GM21786 (cell line): ENCODE measurements at regions not wholly inside any gene's neighbourhood (a gene's known extent, or its start where the extent isn't known, plus 50 kb on each side); places are given as distances from the start of the nearest gene placed in this dataset.

Source experiments
- ATAC-seq: cut with Tn5 transposase; IDR thresholded peaks from one replicate; pipeline ENCODE4 v1.9.1; 2021; ENCODE audit not compliant: unreplicated experiment

GRCh38 chr12:78764913-78765312, 99.7 kb upstream of the SYT1 start:
- ATAC-seq = no peak

DNA sequence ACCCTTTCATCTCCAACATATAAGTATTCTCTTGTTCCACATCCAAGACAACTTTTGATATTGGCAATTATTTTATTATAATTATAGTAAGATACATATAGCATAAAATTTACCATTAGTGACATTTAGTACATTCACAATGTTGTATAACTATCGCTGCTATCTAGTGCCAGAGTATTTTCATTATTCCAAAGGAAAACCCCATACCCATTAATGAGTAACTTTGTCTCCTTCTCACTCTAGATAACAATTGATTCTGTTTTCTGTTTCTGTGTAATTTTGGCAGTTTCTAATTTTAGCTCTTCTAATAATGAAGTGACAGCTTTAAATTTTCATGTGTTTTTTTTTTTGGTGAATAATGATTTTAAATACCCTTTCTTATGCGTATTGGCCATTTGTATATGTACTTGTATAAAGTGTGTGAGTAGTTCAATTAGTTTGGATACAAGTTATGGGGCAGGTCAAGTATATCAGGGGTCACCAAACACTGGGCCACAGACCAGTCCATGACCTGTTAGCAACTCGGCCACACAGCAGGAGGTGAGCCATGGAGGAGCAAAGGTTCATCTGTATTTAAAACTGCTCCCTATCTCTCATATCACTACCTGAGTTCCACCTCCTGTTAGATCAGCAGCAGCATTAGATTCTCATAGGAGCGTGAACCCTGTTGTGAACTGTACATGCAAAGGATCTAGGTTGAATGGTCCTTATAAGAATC, 97.2 kb upstream of the SYT1 start:
- ATAC-seq = no peak

DNA sequence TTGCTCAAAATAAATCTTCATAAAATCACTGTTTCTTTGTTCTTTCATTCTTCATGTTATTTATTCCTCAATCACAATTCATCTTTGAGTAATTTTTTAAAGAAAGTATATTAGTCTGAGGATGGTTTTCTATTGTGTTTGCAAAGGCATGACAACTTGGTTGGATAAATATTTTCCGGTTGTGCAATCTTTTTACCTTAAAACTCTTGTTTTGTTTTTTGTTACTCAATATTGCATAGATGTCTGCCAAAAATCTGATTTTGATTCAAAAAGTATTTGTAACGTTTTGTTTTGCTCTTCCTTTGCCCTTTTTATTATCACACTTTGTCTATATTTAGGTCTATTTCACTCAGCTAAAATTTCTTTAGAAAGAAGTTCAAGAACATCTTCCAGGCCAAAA, 86.2 kb upstream of the SYT1 start:
- no peak for ATAC-seq

- ATAC-seq = no peak
Observed at GRCh38 chr12:78787576-78787975, 77.0 kb upstream of the SYT1 start.

GRCh38 chr12:78790148-78790547, 74.4 kb upstream of the SYT1 start:
- no peak for ATAC-seq

DNA sequence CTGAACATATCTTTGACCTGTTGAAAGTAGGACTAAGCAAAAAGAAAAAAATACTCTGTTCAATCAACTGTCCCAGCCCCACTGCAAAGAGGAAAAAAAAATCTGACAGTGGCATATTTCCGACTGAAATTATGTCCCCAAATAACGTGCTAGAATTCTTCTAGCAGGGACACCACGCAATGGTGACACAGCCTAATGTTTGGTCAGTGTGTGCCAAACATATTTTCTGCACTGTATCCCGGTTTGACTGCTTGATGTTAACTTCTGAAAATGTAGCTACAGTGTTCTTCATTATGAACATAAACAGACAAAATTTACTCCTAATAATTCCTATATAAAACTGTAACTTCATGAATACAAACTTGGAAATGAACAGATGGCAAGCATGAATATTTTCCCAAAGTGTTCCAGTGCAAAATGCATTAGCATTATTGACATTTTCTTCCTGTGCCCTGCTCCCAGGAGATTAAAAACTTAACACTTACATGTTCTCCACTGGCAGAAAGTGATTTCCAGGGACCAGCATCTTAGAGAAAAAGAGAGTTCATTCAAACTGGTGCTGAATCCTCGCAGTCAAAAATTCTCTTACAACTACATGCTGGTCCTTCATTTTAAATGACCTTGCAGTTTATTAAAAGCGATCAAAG, 72.4 kb upstream of the SYT1 start:
- ATAC-seq = no peak

- no peak for ATAC-seq
Observed at GRCh38 chr12:78793491-78793890, 71.1 kb upstream of the SYT1 start.

DNA sequence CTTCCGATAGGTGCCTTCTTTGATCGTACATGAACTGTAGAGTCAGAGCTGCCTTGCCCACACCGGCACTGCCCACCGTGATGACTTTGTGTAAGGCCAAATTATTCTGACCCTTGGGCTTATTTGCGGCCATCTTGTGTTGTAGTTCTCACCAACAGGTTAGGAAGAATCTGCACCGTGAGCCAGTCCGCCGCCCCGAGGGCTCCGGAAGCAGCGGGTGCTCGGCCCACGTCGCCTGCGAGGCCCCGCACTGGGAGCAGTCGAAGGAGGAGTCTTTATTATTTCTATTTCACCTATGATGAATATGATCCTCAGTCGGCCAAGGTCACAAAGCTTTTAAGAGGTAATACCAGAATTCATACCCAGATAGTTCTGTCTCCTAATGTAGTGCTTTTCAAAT, 70.6 kb upstream of the SYT1 start:
- ATAC-seq = no peak

DNA sequence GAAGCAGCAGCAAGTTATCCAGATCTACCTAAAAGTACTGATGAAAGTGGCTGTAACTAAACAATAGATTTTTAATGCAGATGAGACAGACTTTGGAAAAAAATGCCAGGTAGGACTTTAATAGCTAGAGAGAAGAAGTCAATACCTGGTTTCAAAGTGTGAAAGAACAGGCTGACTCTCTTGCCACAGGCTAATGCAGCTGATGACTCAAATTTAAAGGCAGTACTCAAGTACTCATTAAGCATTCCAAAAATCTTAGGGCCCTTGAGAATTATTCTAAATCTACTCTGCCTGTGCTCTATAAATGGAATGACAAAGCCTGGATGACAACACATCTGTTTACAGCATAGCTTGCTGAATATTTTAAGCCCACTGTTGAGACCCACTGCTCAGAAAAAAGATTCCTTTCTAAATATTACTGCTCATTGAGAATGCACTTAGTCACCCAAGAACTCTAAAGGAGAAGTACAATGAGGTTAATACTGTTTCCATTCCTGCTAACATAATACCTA, 68.6 kb upstream of the SYT1 start:
- no peak for ATAC-seq

DNA sequence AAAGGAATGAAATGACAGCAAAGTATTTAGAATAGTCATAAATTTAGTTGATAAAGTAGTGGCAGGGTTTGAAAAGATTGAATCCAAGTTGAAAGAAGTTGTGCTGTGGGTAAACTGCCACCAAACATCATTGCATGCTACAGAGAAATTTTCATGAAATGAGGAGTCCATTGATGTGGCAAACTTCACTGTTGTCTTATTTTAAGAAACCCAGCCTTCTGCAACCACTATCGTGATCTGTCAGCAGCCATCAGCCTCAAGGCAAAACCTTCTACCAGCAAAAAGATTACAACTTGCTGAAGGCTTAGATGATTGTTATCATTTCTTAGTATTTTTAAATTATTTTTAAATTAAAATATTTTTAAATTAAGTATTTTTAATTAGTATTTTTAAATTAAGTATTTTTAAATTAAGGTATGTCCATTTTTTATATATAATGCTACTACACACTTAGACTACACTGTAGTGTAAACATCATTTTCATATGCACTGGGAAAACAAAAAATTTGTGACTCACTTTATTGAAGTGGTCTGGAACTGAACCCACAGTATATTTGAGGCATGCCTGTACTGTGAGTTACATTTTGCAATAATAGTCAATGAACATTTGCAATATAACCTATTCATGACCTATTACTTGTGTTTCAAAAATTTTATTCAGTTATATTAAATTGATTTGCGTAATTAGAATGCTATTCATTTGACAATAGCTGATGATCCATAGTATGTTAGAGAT, 67.2 kb upstream of the SYT1 start:
- ATAC-seq = no peak

DNA sequence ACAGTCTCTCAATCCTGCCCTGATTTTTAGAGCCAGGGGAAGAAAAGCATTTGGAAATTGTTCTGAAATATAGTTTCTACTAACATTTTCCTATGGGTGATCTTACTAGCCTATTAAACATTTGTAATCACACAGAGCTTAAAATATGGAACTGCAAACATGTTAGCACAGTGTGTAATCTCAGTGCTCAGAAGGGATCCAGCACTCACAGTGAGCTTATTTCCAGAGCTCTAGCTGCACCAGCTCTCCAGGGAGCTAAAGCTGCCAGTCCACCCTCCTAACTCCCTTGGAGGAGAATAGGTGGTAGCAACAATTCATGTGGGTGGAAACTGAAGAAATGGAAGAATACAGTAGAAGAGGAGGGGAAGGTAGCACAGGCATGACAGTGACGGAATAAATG, 64.9 kb upstream of the SYT1 start:
- ATAC-seq = no peak

GRCh38 chr12:78802593-78802992, 62.0 kb upstream of the SYT1 start:
- ATAC-seq = no peak

DNA sequence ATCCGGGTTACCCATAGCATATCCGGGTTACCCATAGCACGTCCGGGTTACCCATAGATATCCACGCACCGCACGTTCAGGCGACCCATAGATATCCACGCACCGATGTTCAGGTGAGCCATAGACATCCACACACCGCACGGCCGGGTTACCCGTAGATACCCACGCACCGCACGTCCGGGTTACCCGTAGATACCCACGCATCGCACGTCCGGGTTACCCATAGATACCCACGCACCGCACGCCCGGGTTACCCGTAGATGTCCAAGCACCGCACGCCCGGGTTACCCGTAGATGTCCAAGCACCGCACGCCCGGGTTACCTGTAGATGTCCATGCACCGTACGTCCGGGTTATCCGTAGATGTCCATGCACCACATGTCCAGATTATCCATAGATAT, 60.3 kb upstream of the SYT1 start:
- ATAC-seq = no peak
